Embryonic facial prominence (tissue), 1 donor: ENCODE measurements at regions not wholly inside any gene's neighbourhood (a gene's known extent, or its start where the extent isn't known, plus 50 kb on each side); places are given as distances from the start of the nearest gene placed in this dataset.

Experiments used
- DNase-seq: peaks from one replicate; pipeline ENCODE4 v3.0.0-alpha.2; 2016; ENCODE audit errors: extremely low spot score

- DNase-seq: no peak
Observed at GRCh38 chrX:149274516-149275105, 230.5 kb downstream of the IDS start.

GRCh38 chrX:149272690-149273463 is 232.2 kb downstream of the IDS start:
- no peak for DNase-seq

GRCh38 chrX:149267878-149268813 is 237.0 kb downstream of the IDS start:
- no peak for DNase-seq

GRCh38 chrX:149262086-149262485 is 243.0 kb downstream of the IDS start:
- DNase-seq: no peak

GRCh38 chrX:149259241-149259640 is 245.9 kb downstream of the IDS start:
- no peak for DNase-seq

GRCh38 chrX:149255860-149256259 is 249.2 kb downstream of the IDS start:
- no peak for DNase-seq

- no peak for DNase-seq
Observed at GRCh38 chrX:149248073-149248625, 257.0 kb downstream of the IDS start.

GRCh38 chrX:149230689-149231088 is 274.4 kb downstream of the IDS start:
- DNase-seq: no peak

- no peak for DNase-seq
Observed at GRCh38 chrX:149223854-149224253, 281.3 kb downstream of the IDS start.

GRCh38 chrX:149222040-149222439 is 283.1 kb downstream of the IDS start:
- no peak for DNase-seq

- DNase-seq: no peak
Observed at GRCh38 chrX:149221230-149221629, 283.9 kb downstream of the IDS start.

GRCh38 chrX:149213264-149213663 is 291.8 kb downstream of the IDS start:
- no peak for DNase-seq

- DNase-seq: no peak
Observed at GRCh38 chrX:149208307-149208706, 296.8 kb downstream of the IDS start.

GRCh38 chrX:149207518-149207917 is 297.6 kb downstream of the IDS start:
- DNase-seq: no peak

- no peak for DNase-seq
Observed at GRCh38 chrX:149205937-149206336, 299.2 kb downstream of the IDS start.

GRCh38 chrX:149205081-149205480 is 300.0 kb downstream of the IDS start:
- DNase-seq: no peak

GRCh38 chrX:149199734-149200133 is 305.4 kb downstream of the IDS start:
- no peak for DNase-seq

GRCh38 chrX:149198980-149199732 is 305.9 kb downstream of the IDS start:
- DNase-seq: no peak

GRCh38 chrX:149185087-149185486 is 320.0 kb downstream of the IDS start:
- no peak for DNase-seq

- DNase-seq: no peak
Observed at GRCh38 chrX:149161435-149162088, 343.5 kb downstream of the IDS start.

- DNase-seq: no peak
Observed at GRCh38 chrX:149157976-149158375, 347.1 kb downstream of the IDS start.
